T-cell (primary cell): ENCODE measurements at regions not wholly inside any gene's neighbourhood (a gene's known extent, or its start where the extent isn't known, plus 50 kb on each side); places are given as distances from the start of the nearest gene placed in this dataset.

Experiments used
- ATAC-seq, 4 experiments: fragments of 200-7000 bp in 3 of 4; fragments of 150-1000 bp in 1 of 4; cut with Tn5 transposase; replicated peaks in 1 of 4; 1 replicate in 3 of 4; 2 replicates in 1 of 4; pipeline ENCODE4 v1.10.0; 2021; ENCODE audit warnings: moderate library complexity in 3 of 4, mild to moderate bottlenecking in 2 of 4, moderate number of reproducible peaks in 1 of 4
- CTCF ChIA-PET, 2 donors: fragments of 300-600 bp; sonication (Branson Sonifier 250); formaldehyde crosslinking; loops; one replicate each; lab custom pipeline; 2022; ENCODE audit warnings: antibody characterized with exemption in 2 of 2; lab: Charles Lee
- POLR2A ChIA-PET, 2 donors: fragments of 300-600 bp; sonication (Branson Sonifier 250); formaldehyde crosslinking; loops; one replicate each; lab custom pipeline; 2022; ENCODE audit warnings: antibody characterized with exemption in 2 of 2; lab: Charles Lee
- DNase-seq, 35 experiments: peaks; one replicate each; pipeline versions ENCODE4 v3.0.0 to v3.0.0-alpha.2; 2013 to 2023
- H3K27ac ChIP-seq: one replicate; pipeline ENCODE4 v1.5.1; 2013; ENCODE audit warnings: low read length
- H3K27me3 ChIP-seq, 2 experiments: replicated peaks in 1 of 2; 1 replicate in 1 of 2; 2 replicates in 1 of 2; pipeline versions ENCODE4 v1.6.1 to v1.7.0; 2013; ENCODE audit warnings: low read length in 1 of 2, mixed read lengths in 1 of 2; ENCODE audit not compliant: control insufficient read depth in 2 of 2, insufficient read depth in 2 of 2; ENCODE audit errors: extremely low read depth in 1 of 2
- H3K36me3 ChIP-seq, 2 donors: 1 replicate in 1 of 2; 2 replicates in 1 of 2; pipeline versions ENCODE4 v1.6.1 to v1.7.0; 2013; ENCODE audit warnings: low read length in 1 of 2; ENCODE audit not compliant: control insufficient read depth in 2 of 2, insufficient read depth in 1 of 2; ENCODE audit errors: extremely low read depth in 1 of 2
- H3K4me1 ChIP-seq, 2 experiments: 1 replicate in 1 of 2; 2 replicates in 1 of 2; pipeline versions ENCODE4 v1.6.1 to v1.7.0; 2013; ENCODE audit warnings: low read length in 2 of 2, mixed read lengths in 1 of 2; ENCODE audit not compliant: insufficient read depth in 2 of 2, control insufficient read depth in 1 of 2; ENCODE audit errors: extremely low read depth in 1 of 2
- H3K4me3 ChIP-seq, 2 donors: 1 replicate in 1 of 2; 2 replicates in 1 of 2; pipeline versions ENCODE4 v1.5.1 to v1.7.0; 2013; ENCODE audit warnings: mild to moderate bottlenecking in 2 of 2, low read length in 1 of 2, moderate library complexity in 1 of 2; ENCODE audit not compliant: control insufficient read depth in 1 of 2; ENCODE audit errors: extremely low read depth in 1 of 2
- H3K9me3 ChIP-seq: 2 replicates; pipeline ENCODE4 v1.7.0; 2013
- H3K27ac Mint-ChIP-seq, 2 donors: one replicate each; pipeline ENCODE4 v1.8.0; 2020 to 2021; ENCODE audit warnings: mild to moderate bottlenecking in 2 of 2, mixed read lengths in 2 of 2
- H3K27me3 Mint-ChIP-seq, 2 donors: one replicate each; pipeline ENCODE4 v1.8.0; 2021 to 2022; ENCODE audit warnings: mixed read lengths in 2 of 2
- H3K36me3 Mint-ChIP-seq: one replicate; pipeline ENCODE4 v1.8.0; 2021; ENCODE audit warnings: mixed read lengths
- H3K4me1 Mint-ChIP-seq, 3 donors: one replicate each; pipeline ENCODE4 v1.8.0; 2020 to 2022; ENCODE audit warnings: mixed read lengths in 3 of 3, mild to moderate bottlenecking in 1 of 3
- H3K4me3 Mint-ChIP-seq, 3 donors: one replicate each; pipeline ENCODE4 v1.8.0; 2020 to 2022; ENCODE audit warnings: mild to moderate bottlenecking in 3 of 3, mixed read lengths in 3 of 3, moderate library complexity in 3 of 3
- H3K9me3 Mint-ChIP-seq, 3 donors: one replicate each; pipeline ENCODE4 v1.8.0; 2020 to 2022; ENCODE audit warnings: mixed read lengths in 3 of 3
- WGBS: methylation state at CpG from one replicate; pipeline ENCODE4 v1.1.5; 2013; ENCODE audit warnings: missing lambda C conversion rate; ENCODE audit not compliant: insufficient coverage; 5-methylcytosine and 5-hydroxymethylcytosine counted together

- Mint-ChIP-seq H3K9me3 (no peaks in the 10 kb centered on the region), H3K4me1 (no peaks in the 10 kb centered on the region), H3K36me3 (no peaks in the 10 kb centered on the region), H3K27ac (no peak overlapping the region), H3K4me3 (no peak overlapping the region), H3K27me3 (peaks cover 4 to 5% of the 10 kb centered on the region in 2 donors)
- Histone ChIP-seq H3K36me3 (no peaks in the 10 kb centered on the region), H3K4me3 (no peak overlapping the region), H3K9me3 (no peaks in the 10 kb centered on the region), H3K27ac (no peak overlapping the region), H3K4me1 (no peaks in the 10 kb centered on the region), H3K27me3 (no peaks in the 10 kb centered on the region)
- ChIA-PET CTCF (no interaction called here), POLR2A (interaction anchor here in 1 of 2 donors (0.5 kb wide), 1 partner anchor 233 kb away, joined by 3 read pairs; no protein-coding TSS in a partner anchor)
- DNase-seq (no peak), ATAC-seq (no peak)
- 100% methylated on average over 4 of the region's 5 CpGs for WGBS
Measured at GRCh38 chr6:145306489-145306888, 428.8 kb downstream of the EPM2A start.

GRCh38 chr6:145309842-145310535 lies 425.3 kb downstream of the EPM2A start:
- peaks cover 2 to 4% of the 10 kb centered on the region in 2 donors for H3K27me3 Mint-ChIP-seq
- POLR2A ChIA-PET, result no interaction called here

GRCh38 chr6:145312481-145312880 lies 422.8 kb downstream of the EPM2A start:
- no peaks in the 10 kb centered on the region for H3K36me3 Mint-ChIP-seq
- ChIA-PET POLR2A (no interaction called here), CTCF (no interaction called here)
- no peak for ATAC-seq
- H3K9me3 ChIP-seq, result no peaks in the 10 kb centered on the region
- H3K27ac ChIP-seq, result no peak overlapping the region
- H3K27ac Mint-ChIP-seq, result no peak overlapping the region
- 91% methylated on average over 7 of the region's 7 CpGs for WGBS
- no peak overlapping the region for H3K4me3 ChIP-seq
- H3K27me3 Mint-ChIP-seq, result peaks cover 2 to 4% of the 10 kb centered on the region in 2 donors
- H3K27me3 ChIP-seq, result no peaks in the 10 kb centered on the region
- DNase-seq, result no peak
- H3K4me3 Mint-ChIP-seq, result no peak overlapping the region
- H3K4me1 ChIP-seq, result no peaks in the 10 kb centered on the region
- H3K4me1 Mint-ChIP-seq, result no peaks in the 10 kb centered on the region
- no peaks in the 10 kb centered on the region for H3K36me3 ChIP-seq
- peaks cover 0 to 3% (median 0%) of the 10 kb centered on the region in 3 donors for H3K9me3 Mint-ChIP-seq

More at GRCh38 chr6:145309842-145310535, 425.3 kb downstream of the EPM2A start:
- Histone ChIP-seq H3K4me1 (no peaks in the 10 kb centered on the region), H3K36me3 (no peaks in the 10 kb centered on the region), H3K4me3 (no peak overlapping the region), H3K27ac (no peak overlapping the region), H3K9me3 (no peaks in the 10 kb centered on the region), H3K27me3 (no peaks in the 10 kb centered on the region)
- H3K4me1 Mint-ChIP-seq, result no peaks in the 10 kb centered on the region
- no peak overlapping the region for H3K4me3 Mint-ChIP-seq
- no peaks in the 10 kb centered on the region for H3K9me3 Mint-ChIP-seq
- WGBS, result no CpG with 5 or more reads among the region's 3 CpGs
- no peaks in the 10 kb centered on the region for H3K36me3 Mint-ChIP-seq
- ATAC-seq (no peak), DNase-seq (no peak)
- CTCF ChIA-PET, result no interaction called here
- H3K27ac Mint-ChIP-seq, result no peak overlapping the region

GRCh38 chr6:145313041-145313855 lies 422.1 kb downstream of the EPM2A start:
- ChIA-PET CTCF (no interaction called here), POLR2A (no interaction called here)
- Mint-ChIP-seq H3K27ac (no peak overlapping the region), H3K36me3 (no peaks in the 10 kb centered on the region), H3K9me3 (peaks cover 0 to 3% (median 0%) of the 10 kb centered on the region in 3 donors), H3K4me3 (no peak overlapping the region), H3K27me3 (peaks cover 3 to 4% of the 10 kb centered on the region in 2 donors), H3K4me1 (no peaks in the 10 kb centered on the region)
- H3K36me3 ChIP-seq, result no peaks in the 10 kb centered on the region
- no peaks in the 10 kb centered on the region for H3K9me3 ChIP-seq
- H3K27ac ChIP-seq, result no peak overlapping the region
- no peak for ATAC-seq
- no peaks in the 10 kb centered on the region for H3K4me1 ChIP-seq
- no CpG with 5 or more reads among the region's 1 CpG for WGBS
- no peak for DNase-seq
- H3K4me3 ChIP-seq, result no peak overlapping the region
- no peaks in the 10 kb centered on the region for H3K27me3 ChIP-seq

- DNase-seq (no peak), ATAC-seq (no peak)
- Mint-ChIP-seq H3K4me3 (no peak overlapping the region), H3K4me1 (no peaks in the 10 kb centered on the region), H3K9me3 (peaks cover 0 to 3% (median 0%) of the 10 kb centered on the region in 3 donors), H3K36me3 (no peaks in the 10 kb centered on the region), H3K27ac (no peak overlapping the region), H3K27me3 (peaks cover 0 to 1% of the 10 kb centered on the region in 2 donors)
- CTCF ChIA-PET, result no interaction called here
- Histone ChIP-seq H3K4me1 (no peaks in the 10 kb centered on the region), H3K36me3 (no peaks in the 10 kb centered on the region), H3K4me3 (no peak overlapping the region), H3K27ac (no peak overlapping the region), H3K27me3 (no peaks in the 10 kb centered on the region), H3K9me3 (no peaks in the 10 kb centered on the region)
- POLR2A ChIA-PET, result no interaction called here
- WGBS, result 73% methylated on average over 2 of the region's 3 CpGs
Measured at GRCh38 chr6:145315982-145316600, 419.2 kb downstream of the EPM2A start.

GRCh38 chr6:145318952-145319351 lies 416.4 kb downstream of the EPM2A start:
- no peak overlapping the region for H3K4me3 Mint-ChIP-seq
- no peaks in the 10 kb centered on the region for H3K27me3 ChIP-seq
- no peaks in the 10 kb centered on the region for H3K9me3 ChIP-seq
- ATAC-seq (no peak), DNase-seq (no peak)
- no peaks in the 10 kb centered on the region for H3K36me3 Mint-ChIP-seq
- H3K4me1 Mint-ChIP-seq, result no peaks in the 10 kb centered on the region
- H3K27ac ChIP-seq, result no peak overlapping the region
- no peak overlapping the region for H3K27ac Mint-ChIP-seq
- POLR2A ChIA-PET, result no interaction called here
- CTCF ChIA-PET, result no interaction called here
- peaks cover 0 to 3% (median 0%) of the 10 kb centered on the region in 3 donors for H3K9me3 Mint-ChIP-seq
- H3K36me3 ChIP-seq, result no peaks in the 10 kb centered on the region
- H3K4me1 ChIP-seq, result no peaks in the 10 kb centered on the region
- no peak overlapping the region for H3K4me3 ChIP-seq
- H3K27me3 Mint-ChIP-seq, result peaks cover 0 to 1% of the 10 kb centered on the region in 2 donors
